ENCODE measurements at regions not wholly inside any gene's neighbourhood (a gene's known extent, or its start where the extent isn't known, plus 50 kb on each side); places are given as distances from the start of the nearest gene placed in this dataset.

- H3K36me3 ChIP-seq = no peaks in the 10 kb centered on the region
- TF ChIP-seq POLR2A (IDR thresholded peaks at IDR 0.05) = no peak
- no peak for TF ChIP-seq CTCF (IDR thresholded peaks at IDR 0.05 in 4 of 5, conservative IDR thresholded peaks at IDR 0.05 in 1 of 5)
- H3K9me3 ChIP-seq = no peaks in the 10 kb centered on the region
- H3K4me3 ChIP-seq = no peak overlapping the region
- intact Hi-C loops (cut with DNase I; ENCODE audit: low total_unique reads) = no loop called here
- DNase-seq (no peak), ATAC-seq (no peak)
- no peak overlapping the region for H3K27ac ChIP-seq
- H3K4me1 ChIP-seq = no peaks in the 10 kb centered on the region
- in situ Hi-C loops (cut with MboI; ENCODE audit: low sequenced_read_pairs in 4 of 4) = no loop called here
- no peaks in the 10 kb centered on the region for H3K27me3 ChIP-seq
These were observed 2227.9 kb upstream of the PCDH20 start for GRCh38 chr13:63643543-63643942.

DNA sequence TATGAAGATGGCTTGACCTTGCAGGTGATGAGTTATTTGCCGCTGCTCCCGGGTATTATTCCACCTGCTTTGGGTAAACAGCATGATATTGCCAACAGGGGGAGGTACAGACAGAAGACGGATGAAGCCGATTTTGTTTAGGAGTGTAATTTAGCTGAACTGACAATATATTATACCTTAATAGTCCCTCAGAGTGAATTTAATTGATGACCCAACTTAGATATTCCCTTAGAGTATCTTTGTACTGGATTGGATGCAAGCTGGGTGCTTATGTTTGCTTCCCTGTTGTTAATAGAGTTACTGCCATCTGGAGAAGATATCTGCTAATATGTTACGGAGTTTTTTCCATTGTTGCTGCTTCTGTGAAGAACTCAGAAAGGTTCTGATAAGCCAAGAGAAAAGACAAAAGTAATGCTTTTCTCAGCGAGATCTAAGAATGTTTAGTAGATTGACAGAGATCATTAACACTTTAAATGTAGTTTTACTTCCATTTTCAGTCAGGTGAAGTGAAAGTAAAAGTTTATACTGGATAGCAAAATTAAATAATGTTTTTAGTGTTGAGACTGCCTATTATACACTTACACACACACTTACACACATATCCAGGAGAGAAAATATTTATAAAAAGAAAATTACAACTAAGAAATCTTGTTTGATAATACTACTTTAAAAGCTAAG is 2220.8 kb upstream of the PCDH20 start:
- intact Hi-C loops (cut with DNase I; ENCODE audit: low total_unique reads) (no loop called here), in situ Hi-C loops (cut with MboI; ENCODE audit: low sequenced_read_pairs in 4 of 4) (no loop called here)
- DNase-seq (no peak), ATAC-seq (no peak)
- Histone ChIP-seq H3K27me3 (no peaks in the 10 kb centered on the region), H3K4me1 (no peaks in the 10 kb centered on the region), H3K27ac (no peak overlapping the region), H3K9me3 (no peaks in the 10 kb centered on the region), H3K36me3 (no peaks in the 10 kb centered on the region), H3K4me3 (peak overlapping the region in 1 of 4 donors; percentile 6)
- no peak for TF ChIP-seq POLR2A (IDR thresholded peaks at IDR 0.05)
- no peak for TF ChIP-seq CTCF (IDR thresholded peaks at IDR 0.05 in 4 of 5, conservative IDR thresholded peaks at IDR 0.05 in 1 of 5)

GRCh38 chr13:63632321-63632720 is 2216.7 kb upstream of the PCDH20 start:
- Histone ChIP-seq H3K9me3 (no peaks in the 10 kb centered on the region), H3K4me1 (no peaks in the 10 kb centered on the region), H3K4me3 (no peak overlapping the region), H3K27me3 (no peaks in the 10 kb centered on the region), H3K27ac (no peak overlapping the region), H3K36me3 (no peaks in the 10 kb centered on the region)
- ATAC-seq (no peak), DNase-seq (no peak)
- in situ Hi-C loops (cut with MboI; ENCODE audit: low sequenced_read_pairs in 4 of 4) = no loop called here
- intact Hi-C loops (cut with DNase I; ENCODE audit: low total_unique reads) = no loop called here
- TF ChIP-seq CTCF (IDR thresholded peaks at IDR 0.05 in 4 of 5, conservative IDR thresholded peaks at IDR 0.05 in 1 of 5) = no peak
- no peak for TF ChIP-seq POLR2A (IDR thresholded peaks at IDR 0.05)

DNA sequence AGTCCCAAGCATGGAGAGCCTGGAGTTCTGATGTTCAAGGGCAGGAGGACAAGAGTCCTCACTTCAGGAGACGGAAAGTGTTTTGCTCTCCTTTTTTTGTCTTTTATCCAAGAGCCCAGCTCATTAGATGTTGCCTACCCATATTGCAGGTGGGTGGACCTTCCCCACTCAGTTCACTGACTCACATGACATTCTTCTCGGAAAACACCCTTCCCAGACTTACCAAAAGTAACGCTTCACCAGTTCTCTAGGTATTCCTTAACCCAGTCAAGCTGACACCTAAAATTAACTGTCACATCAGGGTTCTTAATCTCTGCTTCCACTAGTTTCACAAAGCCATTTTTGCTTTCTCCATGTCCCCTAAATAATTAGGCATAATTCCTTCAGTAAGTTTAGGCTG is 2215.4 kb upstream of the PCDH20 start:
- no peaks in the 10 kb centered on the region for H3K36me3 ChIP-seq
- no peak for DNase-seq
- intact Hi-C loops (cut with DNase I; ENCODE audit: low total_unique reads) = no loop called here
- in situ Hi-C loops (cut with MboI; ENCODE audit: low sequenced_read_pairs in 4 of 4) = no loop called here
- H3K27me3 ChIP-seq = no peaks in the 10 kb centered on the region
- H3K4me3 ChIP-seq = no peak overlapping the region
- TF ChIP-seq POLR2A (IDR thresholded peaks at IDR 0.05) (no peak), CTCF (IDR thresholded peaks at IDR 0.05 in 4 of 5, conservative IDR thresholded peaks at IDR 0.05 in 1 of 5) (no peak)
- H3K9me3 ChIP-seq = no peaks in the 10 kb centered on the region
- no peak overlapping the region for H3K27ac ChIP-seq
- no peak for ATAC-seq
- H3K4me1 ChIP-seq = no peaks in the 10 kb centered on the region

- intact Hi-C loops (cut with DNase I; ENCODE audit: low total_unique reads) = no loop called here
These were observed 2213.9 kb upstream of the PCDH20 start for GRCh38 chr13:63629591-63629990.

More at GRCh38 chr13:63629591-63629990, 2213.9 kb upstream of the PCDH20 start:
- ATAC-seq = no peak
- TF ChIP-seq CTCF (IDR thresholded peaks at IDR 0.05 in 4 of 5, conservative IDR thresholded peaks at IDR 0.05 in 1 of 5) = no peak
- no peak for TF ChIP-seq POLR2A (IDR thresholded peaks at IDR 0.05)
- Histone ChIP-seq H3K36me3 (no peaks in the 10 kb centered on the region), H3K27me3 (no peaks in the 10 kb centered on the region), H3K4me3 (no peak overlapping the region), H3K4me1 (no peaks in the 10 kb centered on the region), H3K27ac (no peak overlapping the region), H3K9me3 (no peaks in the 10 kb centered on the region)
- in situ Hi-C loops (cut with MboI; ENCODE audit: low sequenced_read_pairs in 4 of 4) = no loop called here
- DNase-seq = no peak

Measured in gastrocnemius medialis (tissue), 4 donors.